Esophagus muscularis mucosa (tissue), 4 donors: ENCODE measurements at regions not wholly inside any gene's neighbourhood (a gene's known extent, or its start where the extent isn't known, plus 50 kb on each side); places are given as distances from the start of the nearest gene placed in this dataset.

Experiments
- DNase-seq: peaks from one replicate; pipeline ENCODE4 v3.0.0-alpha.2; 2017; ENCODE audit errors: extremely low spot score
- H3K27ac ChIP-seq, 4 donors: fragments of 200-600 bp; sonication (generic); replicated peaks in 1 of 4; 1 replicate in 3 of 4; 2 replicates in 1 of 4; pipeline ENCODE4 v1.5.1; 2016 to 2019; ENCODE audit warnings: mild to moderate bottlenecking in 1 of 4
- H3K27me3 ChIP-seq, 4 donors: fragments of 200-600 bp; sonication (generic); one replicate each; pipeline versions ENCODE4 v1.5.1 to v1.6.0; 2016 to 2019
- H3K36me3 ChIP-seq, 4 donors: fragments of 200-600 bp; sonication (generic); one replicate each; pipeline ENCODE4 v1.5.1; 2016 to 2019
- H3K4me1 ChIP-seq, 4 donors: fragments of 200-600 bp; sonication (generic); one replicate each; pipeline ENCODE4 v1.5.1; 2016 to 2019
- H3K4me3 ChIP-seq, 4 donors: fragments of 200-600 bp; sonication (generic); 1 replicate in 2 of 4; 2 replicates in 2 of 4; pipeline ENCODE4 v1.5.1; 2016 to 2019; ENCODE audit warnings: mild to moderate bottlenecking in 4 of 4, moderate library complexity in 1 of 4
- H3K9me3 ChIP-seq, 4 donors: fragments of 200-600 bp; sonication (generic); 1 replicate in 3 of 4; 2 replicates in 1 of 4; pipeline ENCODE4 v1.5.1; 2016 to 2019
- CTCF ChIP-seq, 3 experiments: fragments of 200-600 bp in 2 of 3; fragments of 450-650 bp in 1 of 3; sonication (generic) in 2 of 3; IDR thresholded peaks; one replicate each; pipeline ENCODE4 v1.5.1; 2017 to 2019; ENCODE audit warnings: antibody characterized with exemption in 3 of 3, mild to moderate bottlenecking in 2 of 3, moderate library complexity in 1 of 3
- EP300 ChIP-seq: sonication (generic); formaldehyde crosslinking; IDR thresholded peaks from one replicate; pipeline ENCODE4 v1.6.1; 2017; ENCODE audit warnings: antibody characterized with exemption
- POLR2A ChIP-seq: fragments of 450-650 bp; IDR thresholded peaks from one replicate; pipeline ENCODE4 v1.6.1; 2017; ENCODE audit warnings: antibody characterized with exemption, moderate library complexity, mild to moderate bottlenecking, low read depth
- POLR2AphosphoS5 ChIP-seq, 2 donors: sonication (generic); formaldehyde crosslinking; IDR thresholded peaks; one replicate each; pipeline ENCODE4 v1.6.1; 2017; ENCODE audit warnings: antibody characterized with exemption in 2 of 2
- whole genome bisulfite sequencing: methylation state at CpG from one replicate; pipeline ENCODE4 v1.1.5; 2018; 5-methylcytosine and 5-hydroxymethylcytosine counted together
- intact Hi-C: fragments of 100-400 bp; cut with DNase I; formaldehyde crosslinking; loops from one replicate; pipeline ENCODE4 v1.15.1; 2023

GRCh38 chr16:64065523-64065922, 1056.3 kb downstream of the CDH11 start:
- intact Hi-C loops = no loop called here
- TF ChIP-seq EP300 = no peak
- no peak for TF ChIP-seq CTCF (IDR thresholded peaks at IDR 0.05)
- TF ChIP-seq POLR2AphosphoS5 (IDR thresholded peaks at IDR 0.05) = no peak
- no peak for TF ChIP-seq POLR2A
- no peaks in the 10 kb centered on the region for H3K27me3 ChIP-seq
- WGBS = 85% methylated on average over 1 of the region's 1 CpG
- no peak overlapping the region for H3K4me3 ChIP-seq
- H3K9me3 ChIP-seq = no peaks in the 10 kb centered on the region
- no peaks in the 10 kb centered on the region for H3K4me1 ChIP-seq
- H3K27ac ChIP-seq = no peak overlapping the region
- H3K36me3 ChIP-seq = no peaks in the 10 kb centered on the region
- no peak for DNase-seq

GRCh38 chr16:64061621-64062020, 1060.2 kb downstream of the CDH11 start:
- no peaks in the 10 kb centered on the region for H3K36me3 ChIP-seq

GRCh38 chr16:64060631-64061030, 1061.2 kb downstream of the CDH11 start:
- Histone ChIP-seq H3K27ac (no peak overlapping the region), H3K27me3 (no peaks in the 10 kb centered on the region), H3K9me3 (no peaks in the 10 kb centered on the region), H3K4me3 (no peak overlapping the region), H3K4me1 (no peaks in the 10 kb centered on the region), H3K36me3 (no peaks in the 10 kb centered on the region)
- intact Hi-C loops = no loop called here
- no peak for DNase-seq
- TF ChIP-seq POLR2A (no peak), POLR2AphosphoS5 (IDR thresholded peaks at IDR 0.05) (no peak), EP300 (no peak), CTCF (IDR thresholded peaks at IDR 0.05) (no peak)
- 93% methylated on average over 3 of the region's 3 CpGs for WGBS

More at GRCh38 chr16:64061621-64062020, 1060.2 kb downstream of the CDH11 start:
- H3K27ac ChIP-seq = no peak overlapping the region
- no peak for DNase-seq
- no peaks in the 10 kb centered on the region for H3K27me3 ChIP-seq
- no peaks in the 10 kb centered on the region for H3K9me3 ChIP-seq
- intact Hi-C loops = no loop called here
- H3K4me3 ChIP-seq = no peak overlapping the region
- WGBS = 73% methylated on average over 1 of the region's 1 CpG
- H3K4me1 ChIP-seq = no peaks in the 10 kb centered on the region
- TF ChIP-seq CTCF (IDR thresholded peaks at IDR 0.05) = no peak
- TF ChIP-seq POLR2A = no peak
- TF ChIP-seq EP300 = no peak
- TF ChIP-seq POLR2AphosphoS5 (IDR thresholded peaks at IDR 0.05) = no peak

- H3K36me3 ChIP-seq = no peaks in the 10 kb centered on the region
- H3K4me3 ChIP-seq = no peak overlapping the region
- H3K9me3 ChIP-seq = peaks cover 0 to 2% (median 0%) of the 10 kb centered on the region in 4 donors
- no peaks in the 10 kb centered on the region for H3K27me3 ChIP-seq
- H3K4me1 ChIP-seq = no peaks in the 10 kb centered on the region
- 92% methylated on average over 3 of the region's 3 CpGs for WGBS
- TF ChIP-seq CTCF (IDR thresholded peaks at IDR 0.05) = no peak
- no peak for TF ChIP-seq EP300
- no peak for TF ChIP-seq POLR2A
- TF ChIP-seq POLR2AphosphoS5 (IDR thresholded peaks at IDR 0.05) = no peak
- intact Hi-C loops = no loop called here
- no peak for DNase-seq
- no peak overlapping the region for H3K27ac ChIP-seq
These were observed 1063.2 kb downstream of the CDH11 start for GRCh38 chr16:64058685-64059084.

- no peak for DNase-seq
- H3K27ac ChIP-seq = no peak overlapping the region
- TF ChIP-seq EP300 (no peak), POLR2A (no peak), POLR2AphosphoS5 (IDR thresholded peaks at IDR 0.05) (no peak)
- H3K27me3 ChIP-seq = no peaks in the 10 kb centered on the region
- H3K4me3 ChIP-seq = no peak overlapping the region
- H3K4me1 ChIP-seq = no peaks in the 10 kb centered on the region
- H3K9me3 ChIP-seq = peaks cover 0 to 7% (median 0%) of the 10 kb centered on the region in 4 donors
- intact Hi-C loops = no loop called here
- H3K36me3 ChIP-seq = no peaks in the 10 kb centered on the region
These were observed 1070.0 kb downstream of the CDH11 start for GRCh38 chr16:64051824-64052223.
